Right atrium auricular region (tissue), 2 donors: ENCODE measurements at regions not wholly inside any gene's neighbourhood (a gene's known extent, or its start where the extent isn't known, plus 50 kb on each side); places are given as distances from the start of the nearest gene placed in this dataset.

Source experiments
- DNase-seq: peaks from one replicate; pipeline ENCODE4 v3.0.0-alpha.2; 2019; ENCODE audit warnings: low spot score
- H3K27ac ChIP-seq, 2 donors: fragments of 200-600 bp; sonication (generic); 1 replicate in 1 of 2; 2 replicates in 1 of 2; pipeline ENCODE4 v1.5.1; 2016 to 2019
- H3K27me3 ChIP-seq, 2 donors: fragments of 200-600 bp; sonication (generic); one replicate each; pipeline versions ENCODE4 v1.5.1 to v1.6.0; 2017 to 2019
- H3K36me3 ChIP-seq: fragments of 200-600 bp; sonication (generic); one replicate; pipeline ENCODE4 v1.5.1; 2016
- H3K4me1 ChIP-seq, 2 donors: fragments of 200-600 bp; sonication (generic); one replicate each; pipeline versions ENCODE4 v1.5.1 to v1.6.0; 2017 to 2019
- H3K4me3 ChIP-seq, 2 donors: fragments of 200-600 bp; sonication (generic); 1 replicate in 1 of 2; 2 replicates in 1 of 2; pipeline ENCODE4 v1.5.1; 2017 to 2019; ENCODE audit warnings: mild to moderate bottlenecking in 1 of 2, moderate library complexity in 1 of 2
- H3K9me3 ChIP-seq, 2 donors: fragments of 200-600 bp; sonication (generic); one replicate each; pipeline ENCODE4 v1.5.1; 2019
- TF ChIP-seq, protein P1 (sequence below), 2 donors: fragments of 200-600 bp; sonication (generic); IDR thresholded peaks; one replicate each; pipeline ENCODE4 v1.5.1; 2019; ENCODE audit warnings: antibody characterized with exemption in 2 of 2

DNA sequence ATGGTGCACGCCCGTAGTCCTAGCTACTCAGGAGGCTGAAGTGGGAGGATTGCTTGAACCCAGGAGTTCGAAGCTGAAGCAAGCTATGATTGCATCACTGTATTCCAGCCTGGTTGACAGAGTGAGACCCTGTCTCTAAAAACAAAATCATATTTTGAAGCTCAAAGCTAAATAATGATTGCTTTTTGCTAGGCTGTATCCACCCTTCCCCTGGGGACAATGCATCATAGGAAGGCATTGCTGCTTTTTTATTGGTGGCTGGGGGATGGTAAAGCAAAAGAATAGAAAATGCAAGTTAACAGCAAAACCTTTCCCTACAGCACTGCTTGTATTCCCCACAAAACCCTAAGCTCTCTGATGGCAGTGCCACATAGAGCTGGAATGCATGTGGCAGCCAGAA is 107.5 kb upstream of the WAC start:
- Histone ChIP-seq H3K27ac (no peak overlapping the region), H3K27me3 (no peaks in the 10 kb centered on the region), H3K4me3 (no peak overlapping the region), H3K9me3 (no peaks in the 10 kb centered on the region), H3K4me1 (no peaks in the 10 kb centered on the region), H3K36me3 (no peaks in the 10 kb centered on the region)
- no peak for DNase-seq
- TF ChIP-seq, protein P1, sequence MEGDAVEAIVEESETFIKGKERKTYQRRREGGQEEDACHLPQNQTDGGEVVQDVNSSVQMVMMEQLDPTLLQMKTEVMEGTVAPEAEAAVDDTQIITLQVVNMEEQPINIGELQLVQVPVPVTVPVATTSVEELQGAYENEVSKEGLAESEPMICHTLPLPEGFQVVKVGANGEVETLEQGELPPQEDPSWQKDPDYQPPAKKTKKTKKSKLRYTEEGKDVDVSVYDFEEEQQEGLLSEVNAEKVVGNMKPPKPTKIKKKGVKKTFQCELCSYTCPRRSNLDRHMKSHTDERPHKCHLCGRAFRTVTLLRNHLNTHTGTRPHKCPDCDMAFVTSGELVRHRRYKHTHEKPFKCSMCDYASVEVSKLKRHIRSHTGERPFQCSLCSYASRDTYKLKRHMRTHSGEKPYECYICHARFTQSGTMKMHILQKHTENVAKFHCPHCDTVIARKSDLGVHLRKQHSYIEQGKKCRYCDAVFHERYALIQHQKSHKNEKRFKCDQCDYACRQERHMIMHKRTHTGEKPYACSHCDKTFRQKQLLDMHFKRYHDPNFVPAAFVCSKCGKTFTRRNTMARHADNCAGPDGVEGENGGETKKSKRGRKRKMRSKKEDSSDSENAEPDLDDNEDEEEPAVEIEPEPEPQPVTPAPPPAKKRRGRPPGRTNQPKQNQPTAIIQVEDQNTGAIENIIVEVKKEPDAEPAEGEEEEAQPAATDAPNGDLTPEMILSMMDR (IDR thresholded peaks at IDR 0.05): no peak

DNA sequence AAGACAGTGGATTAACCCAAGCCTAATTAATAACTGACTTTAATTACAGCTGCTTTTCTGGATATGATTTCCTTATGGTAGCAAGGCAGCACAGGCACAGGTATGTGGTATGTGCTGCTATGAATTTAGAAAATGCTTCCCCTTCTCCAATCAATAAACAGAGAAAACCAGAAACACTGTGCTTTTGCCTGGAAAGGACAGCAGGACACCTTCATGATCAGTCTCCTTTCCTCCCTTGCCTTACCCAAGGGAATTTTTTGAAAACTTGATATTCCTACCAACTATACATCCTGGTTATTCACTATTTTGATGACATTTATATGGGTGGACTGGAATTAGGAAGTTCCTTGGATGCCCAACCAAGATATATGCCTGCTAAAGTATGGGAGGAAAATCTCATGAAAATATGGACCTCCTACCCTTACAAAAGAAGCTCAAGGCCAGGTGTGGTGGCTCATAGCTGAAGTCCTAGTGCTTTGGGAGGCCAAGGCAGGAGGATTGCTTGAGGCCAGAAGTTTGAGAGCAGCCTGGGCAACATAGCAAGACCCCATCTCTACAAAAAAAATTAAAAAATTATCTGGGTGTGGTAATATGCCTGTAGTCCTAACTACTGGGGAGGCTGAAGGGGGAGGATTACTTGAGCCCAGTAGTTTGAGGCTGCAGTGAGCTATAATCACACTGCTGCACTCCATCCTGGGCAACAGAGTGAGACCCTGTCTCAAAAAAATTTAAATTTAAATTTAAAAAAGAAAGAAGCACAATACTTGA is 106.3 kb upstream of the WAC start:
- Histone ChIP-seq H3K4me1 (peaks cover 0 to 1% of the 10 kb centered on the region in 2 donors), H3K9me3 (no peaks in the 10 kb centered on the region), H3K27ac (no peak overlapping the region), H3K27me3 (no peaks in the 10 kb centered on the region), H3K4me3 (no peak overlapping the region), H3K36me3 (no peaks in the 10 kb centered on the region)
- TF ChIP-seq, protein P1 (IDR thresholded peaks at IDR 0.05): no peak
- no peak for DNase-seq

DNA sequence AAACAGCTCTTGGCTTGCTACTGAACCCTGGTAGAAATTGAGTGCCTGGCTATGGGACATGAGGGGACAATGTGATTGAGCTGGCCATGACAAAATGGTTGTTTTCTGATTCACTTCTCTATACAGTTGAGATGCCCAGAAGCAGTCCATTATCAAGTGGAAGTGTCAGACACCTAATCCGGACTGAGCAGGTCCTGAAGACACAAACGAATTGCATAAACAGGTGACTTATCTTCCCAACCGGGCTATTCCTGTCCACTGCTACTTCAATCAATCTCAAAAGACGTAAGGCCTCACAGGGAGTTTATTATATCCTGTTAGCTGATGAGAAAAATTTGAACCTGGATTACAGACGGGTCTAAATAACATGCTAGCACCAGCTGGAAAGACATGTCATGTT is 105.5 kb upstream of the WAC start:
- DNase-seq: no peak
- H3K4me3 ChIP-seq: no peak overlapping the region
- H3K4me1 ChIP-seq: peaks cover 0 to 9% of the 10 kb centered on the region in 2 donors
- no peaks in the 10 kb centered on the region for H3K36me3 ChIP-seq
- no peaks in the 10 kb centered on the region for H3K27me3 ChIP-seq
- H3K27ac ChIP-seq: no peak overlapping the region
- TF ChIP-seq, protein P1 (IDR thresholded peaks at IDR 0.05): no peak
- H3K9me3 ChIP-seq: no peaks in the 10 kb centered on the region

DNA sequence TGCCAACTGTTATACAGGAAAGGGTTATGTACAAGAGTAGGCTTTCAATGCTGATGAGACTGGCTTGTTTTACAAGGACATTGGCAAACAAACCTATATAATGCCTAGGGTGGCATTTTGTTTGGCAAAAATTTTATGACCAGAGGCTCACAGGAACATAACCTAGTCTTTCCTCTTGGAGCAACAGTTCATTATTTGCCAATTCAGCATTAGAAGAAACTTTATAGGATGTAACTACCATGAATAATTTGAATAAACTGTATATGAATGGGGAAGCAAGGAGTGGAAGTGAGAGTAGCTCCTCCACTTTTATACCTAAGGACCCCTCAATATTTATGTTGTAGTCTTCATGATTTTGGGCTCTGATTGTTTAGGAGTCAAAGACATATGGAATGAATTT is 103.9 kb upstream of the WAC start:
- Histone ChIP-seq H3K36me3 (no peaks in the 10 kb centered on the region), H3K27me3 (no peaks in the 10 kb centered on the region), H3K9me3 (no peaks in the 10 kb centered on the region), H3K4me1 (peaks cover 0 to 13% of the 10 kb centered on the region in 2 donors), H3K27ac (no peak overlapping the region), H3K4me3 (no peak overlapping the region)
- TF ChIP-seq, protein P1 (IDR thresholded peaks at IDR 0.05): no peak
- DNase-seq: no peak

DNA sequence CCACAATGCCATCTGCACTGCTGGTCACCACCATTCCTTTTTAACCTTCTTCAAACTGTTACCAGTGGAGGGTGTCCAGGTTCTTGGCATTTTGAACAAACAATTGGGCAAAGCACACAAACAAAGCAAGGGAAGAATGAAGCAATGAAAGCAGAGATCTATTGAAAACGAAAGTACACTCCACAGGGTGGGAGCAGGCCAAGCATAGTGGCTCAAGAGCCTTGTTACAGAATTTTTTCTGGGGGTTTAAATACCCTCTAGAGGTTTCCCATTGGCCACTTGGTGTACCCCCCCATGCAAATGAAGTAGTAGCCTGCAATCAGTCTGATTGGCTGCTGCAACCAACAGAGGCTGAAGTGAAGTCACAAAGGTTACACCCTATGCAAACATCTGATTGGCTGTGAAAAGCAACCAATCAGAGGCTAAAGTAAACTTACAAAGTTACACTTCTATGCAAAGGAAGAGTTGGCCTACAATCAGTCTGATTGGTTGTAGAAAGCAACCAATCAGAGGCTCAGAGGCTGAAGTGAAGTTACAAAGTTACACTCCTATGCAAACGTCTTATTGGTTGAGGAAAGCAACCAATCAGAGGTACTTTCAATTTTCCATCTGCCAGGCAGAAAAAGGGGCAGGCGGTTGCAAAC is 103.2 kb upstream of the WAC start:
- TF ChIP-seq, protein P1 (IDR thresholded peaks at IDR 0.05): no peak
- no peaks in the 10 kb centered on the region for H3K27me3 ChIP-seq
- H3K4me3 ChIP-seq: no peak overlapping the region
- no peaks in the 10 kb centered on the region for H3K9me3 ChIP-seq
- H3K27ac ChIP-seq: no peak overlapping the region
- peaks cover 0 to 13% of the 10 kb centered on the region in 2 donors for H3K4me1 ChIP-seq
- no peak for DNase-seq
- H3K36me3 ChIP-seq: no peaks in the 10 kb centered on the region
